ENCODE measurements at regions not wholly inside any gene's neighbourhood (a gene's known extent, or its start where the extent isn't known, plus 50 kb on each side); places are given as distances from the start of the nearest gene placed in this dataset.

DNA sequence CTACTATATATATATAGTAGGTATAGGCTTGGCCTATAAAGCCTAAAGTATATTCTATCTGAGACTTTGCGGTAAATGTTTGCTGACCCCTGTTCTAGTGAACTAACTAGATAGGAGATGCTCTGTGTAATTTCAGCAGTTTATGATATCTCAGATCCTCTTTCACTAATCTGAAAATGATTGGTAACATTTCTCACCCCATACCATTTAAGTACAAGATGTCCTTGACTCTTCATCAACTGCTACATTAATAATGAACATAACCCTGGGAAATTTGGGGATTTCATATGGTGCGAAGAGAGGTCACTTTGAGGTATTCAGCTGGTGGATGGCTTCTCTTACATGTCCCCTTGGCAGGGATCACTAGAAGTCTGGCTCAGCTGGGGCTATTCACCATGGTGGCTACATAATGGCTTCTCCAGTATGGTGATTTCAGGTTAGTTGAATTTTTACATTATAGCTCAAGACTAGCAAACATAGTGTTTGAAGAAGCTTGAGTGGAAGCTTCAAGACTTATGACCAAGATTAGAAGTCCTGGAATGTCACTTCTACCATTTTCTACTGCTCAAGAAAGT lies 103.6 kb upstream of the MYCBP2 start:
- TF ChIP-seq CTCF (IDR thresholded peaks at IDR 0.05; ENCODE audit: insufficient read depth, low read length, poor library complexity, severe bottlenecking) (no peak), EZH2phosphoT487 (conservative IDR thresholded peaks at IDR 0.05; ENCODE audit: low read length) (no peak)
